OCI-LY3 (cell line): ENCODE measurements at regions not wholly inside any gene's neighbourhood (a gene's known extent, or its start where the extent isn't known, plus 50 kb on each side); places are given as distances from the start of the nearest gene placed in this dataset.
"Not testable (repeated sequence)": the region's sequence is repeated elsewhere in the genome, so short reads cannot be mapped to it uniquely, and the experiment has no call there.

Source experiments
- H2AFZ ChIP-seq: fragments of 200-600, 300-600 bp; shearing (Covaris generic); 2 replicates; pipeline ENCODE4 v1.6.0; 2014; ENCODE audit warnings: antibody characterized with exemption, low read depth, low read length
- H3K27ac ChIP-seq: fragments of 200-600, 300-600 bp; sonication (generic); 2 replicates; pipeline ENCODE4 v1.5.1; 2014; ENCODE audit warnings: mild to moderate bottlenecking, low read length, moderate library complexity, mixed read lengths
- H3K27me3 ChIP-seq: fragments of 200-600, 300-600 bp; sonication (generic); 2 replicates; pipeline ENCODE4 v1.6.1; 2014; ENCODE audit warnings: low read depth, low read length, mixed read lengths
- H3K36me3 ChIP-seq: fragments of 200-600, 300-600 bp; sonication (generic); replicated peaks from 2 replicates; pipeline ENCODE3; 2014; ENCODE audit warnings: low read depth, low read length, mixed read lengths
- H3K4me1 ChIP-seq: fragments of 300-600, 200-600 bp; sonication (generic); 2 replicates; pipeline ENCODE4 v1.6.1; 2014; ENCODE audit warnings: low read length, mixed read lengths
- H3K4me2 ChIP-seq: fragments of 200-600, 300-600 bp; sonication (generic); 2 replicates; pipeline ENCODE4 v1.6.1; 2014; ENCODE audit warnings: low read length, mixed read lengths
- H3K4me3 ChIP-seq: fragments of 300-600, 200-600 bp; sonication (generic); 2 replicates; pipeline ENCODE4 v1.5.1; 2014; ENCODE audit warnings: antibody characterized with exemption, mild to moderate bottlenecking, low read length, moderate library complexity
- H3K79me2 ChIP-seq: fragments of 300-600, 200-600 bp; shearing (Covaris generic); 2 replicates; pipeline ENCODE4 v1.6.1; 2014; ENCODE audit warnings: mild to moderate bottlenecking, low read length, mixed read lengths
- H3K9ac ChIP-seq: fragments of 300-600, 200-600 bp; shearing (Covaris generic); 2 replicates; pipeline ENCODE4 v1.6.0; 2014; ENCODE audit warnings: mild to moderate bottlenecking, low read length, moderate library complexity
- H3K9me3 ChIP-seq: fragments of 200-600, 300-600 bp; shearing (Covaris generic); 2 replicates; pipeline ENCODE4 v1.6.1; 2014; ENCODE audit warnings: low read length, mixed read lengths; ENCODE audit not compliant: insufficient read depth
- H4K20me1 ChIP-seq: fragments of 200-600, 300-600 bp; sonication (generic); 2 replicates; pipeline ENCODE4 v1.6.1; 2016; ENCODE audit warnings: low read length, mixed read lengths; ENCODE audit not compliant: insufficient read depth
- EZH2phosphoT487 ChIP-seq: fragments of 200-600 bp; shearing (Covaris generic); IDR thresholded peaks from 2 replicates; pipeline ENCODE4 v1.6.1; 2018; ENCODE audit warnings: antibody characterized with exemption, mixed run types, low read depth
- TF ChIP-seq, protein P1 (sequence below): fragments of 200-600, 300-600 bp; sonication (generic); IDR thresholded peaks from 2 replicates; pipeline ENCODE4 v1.5.1; 2014; ENCODE audit warnings: antibody characterized with exemption, low read length, low read depth

DNA sequence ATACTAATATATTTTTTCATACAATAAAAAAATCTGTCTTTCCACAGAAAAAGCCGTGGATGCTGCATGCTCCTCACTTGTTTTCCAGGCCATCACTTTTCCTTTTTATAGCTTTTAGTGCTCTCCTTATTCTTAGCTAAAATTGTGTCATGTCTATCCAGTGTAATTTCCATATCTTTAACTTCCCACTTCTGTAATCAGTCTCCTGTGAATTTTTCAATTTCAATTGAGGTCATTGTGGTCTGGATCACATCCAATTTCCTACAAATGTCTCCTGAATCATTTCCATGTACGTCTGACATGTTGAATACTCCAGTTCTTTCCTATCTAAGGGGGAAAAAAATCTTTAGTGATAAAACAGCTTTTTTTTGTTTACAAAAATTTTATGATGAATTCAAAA is 838.2 kb upstream of the B3GALT2 start:
- H2AFZ ChIP-seq: no peak overlapping the region
- H3K4me3 ChIP-seq: no peak overlapping the region
- TF ChIP-seq EZH2phosphoT487: no peak
- TF ChIP-seq, protein P1, sequence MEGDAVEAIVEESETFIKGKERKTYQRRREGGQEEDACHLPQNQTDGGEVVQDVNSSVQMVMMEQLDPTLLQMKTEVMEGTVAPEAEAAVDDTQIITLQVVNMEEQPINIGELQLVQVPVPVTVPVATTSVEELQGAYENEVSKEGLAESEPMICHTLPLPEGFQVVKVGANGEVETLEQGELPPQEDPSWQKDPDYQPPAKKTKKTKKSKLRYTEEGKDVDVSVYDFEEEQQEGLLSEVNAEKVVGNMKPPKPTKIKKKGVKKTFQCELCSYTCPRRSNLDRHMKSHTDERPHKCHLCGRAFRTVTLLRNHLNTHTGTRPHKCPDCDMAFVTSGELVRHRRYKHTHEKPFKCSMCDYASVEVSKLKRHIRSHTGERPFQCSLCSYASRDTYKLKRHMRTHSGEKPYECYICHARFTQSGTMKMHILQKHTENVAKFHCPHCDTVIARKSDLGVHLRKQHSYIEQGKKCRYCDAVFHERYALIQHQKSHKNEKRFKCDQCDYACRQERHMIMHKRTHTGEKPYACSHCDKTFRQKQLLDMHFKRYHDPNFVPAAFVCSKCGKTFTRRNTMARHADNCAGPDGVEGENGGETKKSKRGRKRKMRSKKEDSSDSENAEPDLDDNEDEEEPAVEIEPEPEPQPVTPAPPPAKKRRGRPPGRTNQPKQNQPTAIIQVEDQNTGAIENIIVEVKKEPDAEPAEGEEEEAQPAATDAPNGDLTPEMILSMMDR: no peak
- H3K27me3 ChIP-seq: no peaks in the 10 kb centered on the region
- no peaks in the 10 kb centered on the region for H4K20me1 ChIP-seq
- H3K4me1 ChIP-seq: peaks cover 4% of the 10 kb centered on the region; the same call in 1 of the 2 replicates
- no peaks in the 10 kb centered on the region for H3K9me3 ChIP-seq
- no peak overlapping the region for H3K27ac ChIP-seq
- no peak overlapping the region for H3K4me2 ChIP-seq
- H3K36me3 ChIP-seq: no peaks in the 10 kb centered on the region
- no peaks in the 10 kb centered on the region for H3K79me2 ChIP-seq
- H3K9ac ChIP-seq: no peak overlapping the region

DNA sequence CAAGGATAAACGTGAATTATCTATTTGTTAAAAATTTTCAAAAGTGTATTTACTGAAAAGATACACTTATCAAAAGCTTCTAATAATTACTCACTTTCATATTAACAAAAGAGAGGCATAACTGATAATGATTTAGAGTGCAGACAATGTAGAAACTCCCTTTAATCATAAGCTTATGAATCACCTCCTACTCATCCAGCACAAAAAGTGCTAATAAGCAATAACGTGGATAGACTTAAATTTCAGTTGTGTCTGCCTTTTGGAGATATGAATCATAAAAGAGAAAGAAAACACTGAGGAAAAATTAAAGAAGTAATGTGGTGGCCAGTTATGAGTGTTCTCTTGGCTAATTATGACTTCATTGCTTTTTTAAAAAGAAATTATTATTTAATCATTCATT is 827.6 kb upstream of the B3GALT2 start:
- no peaks in the 10 kb centered on the region for H3K9me3 ChIP-seq
- no peaks in the 10 kb centered on the region for H3K79me2 ChIP-seq
- no peaks in the 10 kb centered on the region for H3K27me3 ChIP-seq
- H3K36me3 ChIP-seq: no peaks in the 10 kb centered on the region
- H3K4me3 ChIP-seq: no peak overlapping the region
- H3K9ac ChIP-seq: no peak overlapping the region
- H2AFZ ChIP-seq: no peak overlapping the region
- no peak overlapping the region for H3K27ac ChIP-seq
- no peaks in the 10 kb centered on the region for H3K4me1 ChIP-seq
- H4K20me1 ChIP-seq: no peaks in the 10 kb centered on the region
- TF ChIP-seq, protein P1: no peak
- TF ChIP-seq EZH2phosphoT487: no peak
- no peak overlapping the region for H3K4me2 ChIP-seq

DNA sequence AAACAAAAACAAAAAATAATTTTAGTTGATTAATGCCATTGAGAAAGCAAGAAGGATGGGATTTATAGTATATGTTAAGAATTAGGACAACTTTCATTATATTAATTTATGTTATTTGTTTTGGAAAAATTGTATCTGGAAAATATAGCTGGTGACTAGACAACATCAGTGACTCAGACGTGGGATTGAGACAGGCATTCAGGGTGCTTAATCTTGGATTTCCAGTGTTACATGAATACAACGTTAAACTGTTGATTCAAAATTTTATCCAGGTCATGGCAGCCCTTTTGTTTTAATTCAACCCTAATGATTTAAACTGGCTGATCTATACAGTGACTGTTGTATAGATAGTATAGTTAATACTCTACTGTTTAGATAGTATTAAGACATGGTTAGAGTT is 827.1 kb upstream of the B3GALT2 start:
- no peak for TF ChIP-seq EZH2phosphoT487
- TF ChIP-seq, protein P1: no peak
- Histone ChIP-seq H3K27me3 (no peaks in the 10 kb centered on the region), H3K4me2 (no peak overlapping the region), H3K27ac (no peak overlapping the region), H3K9me3 (peaks cover 1% of the 10 kb centered on the region; the same call in 1 of the 2 replicates), H3K79me2 (no peaks in the 10 kb centered on the region), H3K4me3 (no peak overlapping the region), H2AFZ (no peak overlapping the region), H3K36me3 (no peaks in the 10 kb centered on the region), H3K9ac (no peak overlapping the region), H4K20me1 (no peaks in the 10 kb centered on the region), H3K4me1 (no peaks in the 10 kb centered on the region)

DNA sequence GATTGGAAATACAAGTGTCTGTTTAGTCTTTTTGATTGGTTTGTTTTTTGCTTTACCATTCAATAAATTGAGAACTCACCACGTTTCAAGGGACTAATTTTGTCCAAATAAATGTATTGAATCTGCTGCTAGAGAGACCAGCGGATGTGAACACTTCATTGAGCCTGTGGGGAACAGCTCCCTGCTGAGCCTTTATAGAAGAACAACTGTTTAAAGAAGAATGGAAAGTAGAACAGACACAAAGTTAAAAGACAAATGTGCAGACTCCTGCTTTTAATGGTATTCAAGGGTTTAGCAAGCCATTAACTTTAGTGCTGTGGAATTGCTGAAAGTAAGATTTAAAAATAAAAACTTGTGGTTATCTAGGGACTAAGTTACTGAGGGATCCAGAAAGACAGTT is 817.7 kb upstream of the B3GALT2 start:
- no peaks in the 10 kb centered on the region for H3K4me1 ChIP-seq
- no peaks in the 10 kb centered on the region for H3K36me3 ChIP-seq
- no peaks in the 10 kb centered on the region for H3K79me2 ChIP-seq
- no peak overlapping the region for H2AFZ ChIP-seq
- H3K4me3 ChIP-seq: no peak overlapping the region
- no peak overlapping the region for H3K4me2 ChIP-seq
- H4K20me1 ChIP-seq: no peaks in the 10 kb centered on the region
- H3K9ac ChIP-seq: no peak overlapping the region
- TF ChIP-seq EZH2phosphoT487: no peak
- TF ChIP-seq, protein P1: no peak
- H3K27ac ChIP-seq: no peak overlapping the region
- peaks cover 4% of the 10 kb centered on the region; the same call in 1 of the 2 replicates for H3K9me3 ChIP-seq
- H3K27me3 ChIP-seq: no peaks in the 10 kb centered on the region

DNA sequence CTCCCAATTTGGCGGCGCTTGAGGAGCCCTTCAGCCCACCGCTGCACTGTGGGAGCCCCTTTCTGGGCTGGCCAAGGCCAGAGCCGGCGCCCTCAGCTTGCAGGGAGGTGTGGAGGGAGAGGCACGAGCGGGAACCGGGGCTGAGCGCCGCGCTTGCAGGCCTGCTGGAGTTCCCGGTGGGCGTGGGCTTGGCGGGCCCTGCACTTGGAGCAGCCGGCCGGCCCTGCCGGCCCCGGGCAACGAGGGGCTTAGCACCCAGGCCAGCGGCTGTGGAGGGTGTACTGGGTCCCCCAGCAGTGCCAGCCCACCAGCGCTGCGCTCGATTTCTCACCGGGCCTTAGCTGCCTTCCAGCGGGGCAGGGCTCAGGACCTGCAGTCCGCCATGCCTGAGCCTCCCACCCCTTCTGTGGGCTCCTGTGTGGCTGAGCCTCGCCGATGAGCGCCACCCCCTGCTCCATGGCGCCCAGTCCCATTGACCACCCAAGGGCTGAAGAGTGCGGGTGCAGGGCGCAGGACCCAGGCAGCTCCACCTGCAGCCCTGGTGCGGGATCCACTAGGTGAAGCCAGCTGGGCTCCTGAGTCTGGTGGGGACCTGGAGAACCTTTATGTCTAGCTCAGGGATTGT is 815.4 kb upstream of the B3GALT2 start:
- not testable (repeated sequence) for H4K20me1 ChIP-seq, H2AFZ ChIP-seq, H3K4me3 ChIP-seq, H3K4me1 ChIP-seq, H3K79me2 ChIP-seq, H3K36me3 ChIP-seq, H3K9me3 ChIP-seq, H3K27me3 ChIP-seq, H3K27ac ChIP-seq, H3K4me2 ChIP-seq, H3K9ac ChIP-seq
